Adrenal gland (tissue), 9 donors: ENCODE measurements at regions not wholly inside any gene's neighbourhood (a gene's known extent, or its start where the extent isn't known, plus 50 kb on each side); places are given as distances from the start of the nearest gene placed in this dataset.

Experiments used
- DNase-seq, 7 donors: peaks; one replicate each; pipeline ENCODE4 v3.0.0-alpha.2; 2019 to 2020
- H3K27ac ChIP-seq, 5 donors: fragments of 200-600 bp; sonication (generic) in 4 of 5; 1 replicate in 3 of 5; 2 replicates in 2 of 5; pipeline versions ENCODE4 v1.5.1 to v1.8.0; 2016 to 2020; ENCODE audit warnings: mild to moderate bottlenecking in 1 of 5
- H3K27me3 ChIP-seq: fragments of 200-600 bp; 2 replicates; pipeline ENCODE4 v1.8.0; 2021
- H3K36me3 ChIP-seq, 2 donors: fragments of 200-600 bp; replicated peaks in 1 of 2; 1 replicate in 1 of 2; 2 replicates in 1 of 2; pipeline versions ENCODE4 v1.5.1 to v1.8.0; 2018 to 2022
- H3K4me1 ChIP-seq, 2 donors: fragments of 200-600 bp; replicated peaks in 1 of 2; 1 replicate in 1 of 2; 2 replicates in 1 of 2; pipeline versions ENCODE4 v1.5.1 to v1.8.0; 2018 to 2021
- H3K4me3 ChIP-seq, 4 donors: fragments of 200-600 bp; sonication (generic) in 3 of 4; one replicate each; pipeline ENCODE4 v1.5.1; 2016 to 2018
- H3K9me3 ChIP-seq, 3 donors: fragments of 200-600 bp; sonication (generic) in 1 of 3; replicated peaks in 1 of 3; 1 replicate in 2 of 3; 2 replicates in 1 of 3; pipeline versions ENCODE4 v1.5.1 to v1.8.0; 2016 to 2021
- CTCF ChIP-seq, 6 experiments: fragments of 450-650 bp in 4 of 6; fragments of 200-600 bp in 2 of 6; sonication (generic) in 1 of 6; IDR thresholded peaks; 1 replicate in 5 of 6; 2 replicates in 1 of 6; pipeline versions ENCODE4 v1.5.1 to v1.8.0; 2016 to 2021; ENCODE audit warnings: antibody characterized with exemption in 6 of 6, mild to moderate bottlenecking in 2 of 6, moderate library complexity in 1 of 6
- POLR2A ChIP-seq, 2 donors: fragments of 450-650 bp; IDR thresholded peaks; one replicate each; pipeline ENCODE4 v1.6.1; 2017; ENCODE audit warnings: antibody characterized with exemption in 2 of 2, mild to moderate bottlenecking in 2 of 2, moderate library complexity in 1 of 2
- WGBS, 4 donors: extraction: QIAGEN DNeasy Blood & Tissue Kit in 2 of 4; methylation state at CpG; one replicate each; pipeline versions ENCODE4 v1.1.5 to v1.1.7; 2013 to 2017; 5-methylcytosine and 5-hydroxymethylcytosine counted together
- intact Hi-C, 2 donors: fragments of 100-400 bp; cut with DNase I; formaldehyde crosslinking; loops; one replicate each; pipeline versions ENCODE4 v1.14.1 to v1.15.0; 2022 to 2023
- donor health status: healthy with polysubstance abuse.
- donor health status: Bipolar disorder and iron deficiency.
- donor health status: DM: yes; HTN: yes; CAD: no.
- donor health status: DM: no; HTN: no; CAD: no.
- donor health status: DM: no; HTN: no; CAD: no.

GRCh38 chr5:169426784-169427183, 125.8 kb upstream of the SLIT3 start:
- intact Hi-C loops, result no loop called here
- H3K4me1 ChIP-seq, result no peaks in the 10 kb centered on the region
- no peak for TF ChIP-seq POLR2A (IDR thresholded peaks at IDR 0.05)
- TF ChIP-seq CTCF (IDR thresholded peaks at IDR 0.05), result no peak
- H3K27me3 ChIP-seq, result no peaks in the 10 kb centered on the region
- 78 to 85% (median 82%) methylated on average over 6 of the region's 6 CpGs for WGBS, 4 donors
- H3K27ac ChIP-seq, result no peak overlapping the region
- H3K36me3 ChIP-seq, result no peaks in the 10 kb centered on the region
- DNase-seq, result no peak
- H3K9me3 ChIP-seq, result no peaks in the 10 kb centered on the region
- H3K4me3 ChIP-seq, result no peak overlapping the region

GRCh38 chr5:169424670-169425378, 123.9 kb upstream of the SLIT3 start:
- H3K9me3 ChIP-seq, result no peaks in the 10 kb centered on the region
- DNase-seq, result no peak
- no peak for TF ChIP-seq CTCF (IDR thresholded peaks at IDR 0.05)
- TF ChIP-seq POLR2A (IDR thresholded peaks at IDR 0.05), result no peak
- no peaks in the 10 kb centered on the region for H3K27me3 ChIP-seq
- intact Hi-C loops, result no loop called here
- no peak overlapping the region for H3K27ac ChIP-seq
- WGBS, 4 donors, result 83 to 89% (median 87%) methylated on average over 4 of the region's 4 CpGs
- H3K4me3 ChIP-seq, result no peak overlapping the region
- H3K4me1 ChIP-seq, result no peaks in the 10 kb centered on the region
- H3K36me3 ChIP-seq, result no peaks in the 10 kb centered on the region

- Histone ChIP-seq H3K9me3 (no peaks in the 10 kb centered on the region), H3K4me1 (no peaks in the 10 kb centered on the region), H3K27me3 (no peaks in the 10 kb centered on the region), H3K27ac (no peak overlapping the region), H3K36me3 (no peaks in the 10 kb centered on the region), H3K4me3 (no peak overlapping the region)
- 84 to 94% (median 90%) methylated on average over 2 of the region's 2 CpGs for WGBS, 4 donors
- no peak for TF ChIP-seq POLR2A (IDR thresholded peaks at IDR 0.05)
- no peak for TF ChIP-seq CTCF (IDR thresholded peaks at IDR 0.05)
- DNase-seq, result no peak
- intact Hi-C loops, result no loop called here
These were observed 123.3 kb upstream of the SLIT3 start for GRCh38 chr5:169424279-169424655.

- Histone ChIP-seq H3K4me1 (no peaks in the 10 kb centered on the region), H3K36me3 (no peaks in the 10 kb centered on the region), H3K4me3 (no peak overlapping the region), H3K9me3 (no peaks in the 10 kb centered on the region), H3K27me3 (no peaks in the 10 kb centered on the region), H3K27ac (no peak overlapping the region)
- no peak for TF ChIP-seq CTCF (IDR thresholded peaks at IDR 0.05)
- TF ChIP-seq POLR2A (IDR thresholded peaks at IDR 0.05), result no peak
- intact Hi-C loops, result no loop called here
- WGBS, 4 donors, result 72 to 94% (median 78%) methylated on average over 3 of the region's 3 CpGs
- no peak for DNase-seq
These were observed 122.8 kb upstream of the SLIT3 start for GRCh38 chr5:169423580-169424278.
